Left forelimb (tissue), 1 donor: ENCODE measurements at regions not wholly inside any gene's neighbourhood (a gene's known extent, or its start where the extent isn't known, plus 50 kb on each side); places are given as distances from the start of the nearest gene placed in this dataset.
"Not testable (repeated sequence)": the region's sequence is repeated elsewhere in the genome, so short reads cannot be mapped to it uniquely, and the experiment has no call there.

Source experiments
- DNase-seq: peaks from one replicate; pipeline ENCODE4 v3.0.0-alpha.2; 2018; ENCODE audit warnings: low spot score

- no peak for DNase-seq
These were observed 473.5 kb downstream of the BTG1 start for GRCh38 chr12:91672130-91672529.

GRCh38 chr12:91667694-91668093 lies 478.0 kb downstream of the BTG1 start:
- DNase-seq: no peak

GRCh38 chr12:91663744-91664143 lies 481.1 kb upstream of the DCN start:
- no peak for DNase-seq

- DNase-seq: no peak
These were observed 480.7 kb upstream of the DCN start for GRCh38 chr12:91663310-91663709.

GRCh38 chr12:91662021-91662420 lies 479.4 kb upstream of the DCN start:
- no peak for DNase-seq

DNA sequence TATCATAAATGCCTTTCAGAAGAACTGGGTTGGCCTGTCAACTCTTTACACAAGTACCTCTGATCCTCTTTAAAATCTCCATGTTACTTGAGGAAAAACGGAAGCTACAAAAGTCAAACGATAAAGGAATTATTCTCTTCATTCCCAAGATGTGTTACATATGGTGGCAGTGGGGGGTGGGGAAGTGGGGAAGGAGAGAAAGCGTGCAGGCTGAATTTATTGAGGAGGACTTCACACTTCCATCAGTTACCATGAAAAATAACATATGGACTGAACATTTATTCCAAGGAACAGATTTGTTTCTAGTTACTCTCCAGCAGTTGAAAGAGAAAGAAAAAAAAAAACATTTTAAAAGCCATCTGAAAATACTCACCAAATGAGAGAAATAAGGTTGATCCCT lies 474.4 kb upstream of the DCN start:
- no peak for DNase-seq

- no peak for DNase-seq
These were observed 473.3 kb upstream of the DCN start for GRCh38 chr12:91655966-91656365.

DNA sequence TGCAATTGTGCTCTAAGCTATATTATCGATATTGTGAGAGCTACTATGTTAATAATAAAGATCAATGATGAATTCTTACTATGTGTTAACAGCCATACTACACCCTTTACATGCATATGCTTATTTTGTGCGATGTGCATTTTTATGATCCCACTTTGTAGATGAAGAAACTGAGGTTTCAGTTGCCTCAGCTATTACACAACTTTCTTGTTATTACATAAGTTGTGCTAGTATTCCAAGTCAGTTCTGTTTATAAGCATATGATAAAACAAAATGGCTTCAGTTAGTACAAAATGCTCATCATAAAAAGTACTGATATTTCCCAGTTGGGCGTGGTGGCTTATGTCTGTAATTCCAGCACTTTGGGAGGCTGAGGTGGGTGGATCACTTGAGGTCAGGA lies 471.5 kb upstream of the DCN start:
- no peak for DNase-seq

DNA sequence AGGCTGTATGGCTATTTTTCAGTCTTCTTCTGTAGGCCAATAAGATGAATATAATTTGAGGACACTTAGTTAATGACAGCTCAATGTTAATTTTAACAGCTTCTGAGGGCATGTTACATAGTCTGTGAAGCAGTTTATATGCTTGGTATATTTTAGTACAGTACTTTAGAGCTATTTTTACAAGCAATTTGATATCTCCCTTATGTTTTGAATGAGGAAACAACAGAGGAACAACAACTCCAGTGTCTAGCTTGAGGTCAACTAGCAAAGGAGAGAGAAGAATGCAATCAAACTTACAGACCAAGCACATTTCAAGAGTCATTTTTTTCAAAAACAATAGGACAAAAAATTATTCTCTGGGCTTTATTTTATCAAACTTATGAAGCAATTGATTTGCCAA lies 469.1 kb upstream of the DCN start:
- DNase-seq: no peak

DNA sequence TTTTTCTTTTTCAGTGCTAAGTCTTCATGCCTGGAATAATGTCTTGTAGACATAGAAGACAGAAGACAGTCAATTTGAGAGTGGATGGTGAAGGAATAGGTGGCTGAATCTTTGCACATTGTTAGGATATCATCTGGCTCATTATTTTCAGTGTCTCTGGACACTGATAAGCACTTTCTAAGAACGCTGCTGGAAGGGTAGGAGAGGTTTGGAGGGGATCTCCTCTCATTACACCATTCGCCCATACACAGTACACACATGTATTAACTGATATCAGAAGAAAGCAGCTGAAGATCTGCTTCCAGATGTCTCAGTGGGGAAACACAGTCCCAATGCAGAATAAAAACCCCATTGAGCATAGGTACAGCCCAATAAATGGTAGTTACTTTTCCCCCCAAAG lies 461.1 kb upstream of the DCN start:
- no peak for DNase-seq

DNA sequence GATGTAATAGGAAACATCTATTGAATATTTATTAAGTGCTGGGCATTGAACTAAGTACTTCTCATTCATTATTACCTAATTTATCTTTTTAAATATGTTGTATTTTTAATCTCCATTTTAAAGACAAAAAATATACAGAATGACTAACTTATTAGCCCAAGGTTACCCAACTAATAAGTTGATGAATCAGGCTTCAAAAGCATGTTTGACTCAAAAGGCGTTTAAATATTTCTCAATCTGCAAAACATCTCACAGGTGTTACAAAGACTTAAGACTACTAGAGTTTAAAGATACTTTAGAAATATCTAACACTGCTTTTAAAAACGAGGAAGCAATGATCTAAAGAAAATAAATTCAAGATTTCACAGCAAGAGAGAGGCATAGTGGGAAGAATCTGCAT lies 457.4 kb upstream of the DCN start:
- no peak for DNase-seq

GRCh38 chr12:91639327-91639726 lies 456.7 kb upstream of the DCN start:
- DNase-seq: no peak

DNA sequence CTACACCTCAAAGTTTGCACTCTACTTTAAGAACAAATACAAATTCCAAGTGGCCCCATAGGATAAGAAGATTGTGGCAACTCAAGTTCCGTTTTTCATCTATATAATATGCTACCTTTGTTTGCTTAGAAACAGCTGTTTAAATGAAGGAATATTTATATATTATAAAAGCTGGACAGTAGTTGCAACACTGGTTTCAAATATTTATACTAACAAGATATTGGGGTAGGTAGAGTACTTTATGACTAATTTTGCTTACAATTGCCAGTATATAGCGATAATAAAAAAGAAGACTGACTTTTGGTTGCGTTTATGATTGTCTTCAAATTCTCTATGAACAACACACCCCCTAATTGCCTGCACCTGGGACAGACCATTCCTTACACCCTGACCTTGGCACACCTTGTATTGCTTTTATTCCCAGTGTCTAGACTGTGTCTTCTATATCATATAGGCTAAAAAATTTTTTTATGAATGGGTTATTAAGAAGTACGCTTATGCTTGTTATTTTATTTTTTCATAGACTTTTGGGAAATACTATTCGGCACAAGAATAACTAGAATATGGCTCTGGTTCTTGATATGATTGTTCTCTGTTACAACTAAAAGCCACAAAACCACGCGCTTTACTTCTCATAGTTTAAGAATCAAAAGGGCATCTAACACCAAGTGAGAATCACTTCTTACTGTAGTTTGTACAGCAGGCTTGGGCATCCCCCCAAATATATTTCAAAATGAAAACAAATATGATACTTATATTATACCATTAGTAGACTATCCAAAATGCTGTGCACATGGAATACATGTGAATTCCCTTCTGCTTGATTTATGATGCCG lies 455.4 kb upstream of the DCN start:
- no peak for DNase-seq

DNA sequence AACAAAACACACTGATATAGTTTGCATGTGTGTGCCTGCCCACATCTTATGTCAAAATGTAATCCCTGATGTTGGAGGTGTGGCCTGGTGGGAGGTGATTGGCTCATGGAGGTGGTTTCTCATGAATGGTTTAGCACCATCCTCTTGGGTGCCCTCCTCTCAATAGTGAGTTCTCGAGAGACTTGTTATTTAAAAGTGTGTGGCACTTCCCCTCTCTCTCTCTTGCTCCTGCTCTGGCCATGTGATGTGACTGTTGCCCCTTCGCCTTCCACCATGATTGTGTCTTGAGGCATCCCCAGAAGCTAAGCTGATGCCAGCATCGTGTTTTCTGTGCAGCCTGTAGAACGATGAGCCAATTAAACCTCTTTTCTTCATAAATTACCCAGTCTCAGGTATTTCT lies 454.1 kb upstream of the DCN start:
- DNase-seq: no peak

GRCh38 chr12:91634386-91634713 lies 451.7 kb upstream of the DCN start:
- not testable (repeated sequence) for DNase-seq

GRCh38 chr12:91633734-91634357 lies 451.2 kb upstream of the DCN start:
- no peak for DNase-seq

GRCh38 chr12:91633206-91633605 lies 450.6 kb upstream of the DCN start:
- DNase-seq: no peak

- DNase-seq: no peak
These were observed 449.6 kb upstream of the DCN start for GRCh38 chr12:91632042-91632786.

DNA sequence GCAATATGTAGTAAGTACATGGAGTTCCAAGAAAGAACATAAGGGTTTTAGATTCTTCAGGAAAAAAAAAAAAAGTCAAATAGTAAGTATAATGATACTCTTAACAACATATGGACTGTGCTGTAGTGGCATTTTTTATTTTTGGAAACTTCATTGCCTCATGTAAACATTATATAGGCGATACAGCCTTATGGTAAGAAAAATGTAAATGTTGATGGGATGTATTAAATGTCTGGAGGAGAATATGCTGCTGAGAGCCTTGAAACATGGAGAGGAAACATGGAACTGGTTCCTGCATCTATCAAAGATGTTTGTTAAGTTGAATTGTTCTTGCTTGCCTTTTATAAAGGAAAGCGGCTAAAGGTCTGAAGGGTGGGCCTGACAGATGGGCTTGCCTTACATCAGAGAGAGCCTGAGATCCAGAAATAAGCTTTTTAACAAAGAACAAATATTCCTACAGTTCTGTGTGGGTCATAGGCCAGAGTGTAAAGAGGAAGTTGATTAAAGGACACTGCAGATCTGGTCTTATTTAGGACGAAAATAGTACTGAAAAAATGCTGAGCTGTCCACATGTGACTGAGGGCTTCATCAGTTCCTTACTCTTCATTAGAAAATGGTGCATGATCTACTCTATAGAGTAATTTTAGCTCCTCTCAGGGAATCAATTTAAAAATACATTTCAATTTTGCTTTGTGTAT lies 448.1 kb upstream of the DCN start:
- no peak for DNase-seq

- no peak for DNase-seq
These were observed 447.5 kb upstream of the DCN start for GRCh38 chr12:91630083-91630482.

- no peak for DNase-seq
These were observed 446.8 kb upstream of the DCN start for GRCh38 chr12:91629440-91629839.

- no peak for DNase-seq
These were observed 446.0 kb upstream of the DCN start for GRCh38 chr12:91628656-91629055.

- DNase-seq: no peak
These were observed 444.6 kb upstream of the DCN start for GRCh38 chr12:91627225-91627624.
